ENCODE measurements at regions not wholly inside any gene's neighbourhood (a gene's known extent, or its start where the extent isn't known, plus 50 kb on each side); places are given as distances from the start of the nearest gene placed in this dataset.

- ChIA-PET POLR2A (no interaction called here), CTCF (interaction anchor here (0.8 kb wide), 1 partner anchor 11 kb away, joined by 4 read pairs; no protein-coding TSS in a partner anchor)
- H3K4me3 ChIP-seq (ENCODE audit: low read depth, low read length): no peak overlapping the region
- no peak for TF ChIP-seq CTCF (IDR thresholded peaks at IDR 0.05; ENCODE audit: insufficient read depth, low read depth, low read length)
- H3K27me3 ChIP-seq (ENCODE audit: control insufficient read depth, insufficient read depth, low read length): peaks cover 7% of the 10 kb centered on the region; the same call in 1 of the 2 replicates
- no peaks in the 10 kb centered on the region for H3K36me3 ChIP-seq (ENCODE audit: control insufficient read depth, insufficient read depth, low read length)
- no peak for DNase-seq (ENCODE audit: low read depth)
Measured at GRCh38 chr1:22264464-22265341, 121.8 kb upstream of the WNT4 start.

- ChIA-PET CTCF (interaction anchor here (1.4 kb wide), 1 partner anchor 9 kb away, joined by 13 read pairs; no protein-coding TSS in a partner anchor), POLR2A (no interaction called here)
- TF ChIP-seq CTCF (IDR thresholded peaks at IDR 0.05; ENCODE audit: insufficient read depth, low read depth, low read length): no peak
- no peak overlapping the region for H3K4me3 ChIP-seq (ENCODE audit: low read depth, low read length)
- peaks cover 5% of the 10 kb centered on the region; the same call in 1 of the 2 replicates for H3K27me3 ChIP-seq (ENCODE audit: control insufficient read depth, insufficient read depth, low read length)
- no peaks in the 10 kb centered on the region for H3K36me3 ChIP-seq (ENCODE audit: control insufficient read depth, insufficient read depth, low read length)
- no peak for DNase-seq (ENCODE audit: low read depth)
Measured at GRCh38 chr1:22266141-22266540, 123.2 kb upstream of the WNT4 start.

- POLR2A ChIA-PET: no interaction called here
- Histone ChIP-seq H3K4me3 (ENCODE audit: low read depth, low read length) (no peak overlapping the region), H3K36me3 (ENCODE audit: control insufficient read depth, insufficient read depth, low read length) (no peaks in the 10 kb centered on the region), H3K27me3 (ENCODE audit: control insufficient read depth, insufficient read depth, low read length) (peaks cover 5% of the 10 kb centered on the region; the same call in 1 of the 2 replicates)
- no peak for DNase-seq (ENCODE audit: low read depth)
- CTCF ChIA-PET: interaction anchor here (0.9 to 1.4 kb wide), 2 partner anchors 8 to 126 kb away, joined by 3 to 13 read pairs; no protein-coding TSS in a partner anchor
- no peak for TF ChIP-seq CTCF (IDR thresholded peaks at IDR 0.05; ENCODE audit: insufficient read depth, low read depth, low read length)
Measured at GRCh38 chr1:22267413-22268175, 124.7 kb upstream of the WNT4 start.

- H3K36me3 ChIP-seq (ENCODE audit: control insufficient read depth, insufficient read depth, low read length): no peaks in the 10 kb centered on the region
- no peak overlapping the region for H3K4me3 ChIP-seq (ENCODE audit: low read depth, low read length)
- DNase-seq (ENCODE audit: low read depth): no peak
- CTCF ChIA-PET: interaction anchor here (0.9 kb wide), 1 partner anchor 126 kb away, joined by 3 read pairs; no protein-coding TSS in a partner anchor
- peaks cover 7% of the 10 kb centered on the region; the same call in 1 of the 2 replicates for H3K27me3 ChIP-seq (ENCODE audit: control insufficient read depth, insufficient read depth, low read length)
- TF ChIP-seq CTCF (IDR thresholded peaks at IDR 0.05; ENCODE audit: insufficient read depth, low read depth, low read length): no peak
- POLR2A ChIA-PET: no interaction called here
Measured at GRCh38 chr1:22268327-22268726, 125.4 kb upstream of the WNT4 start.

Measured in BJ (cell line).